SK-N-SH (cell line): ENCODE measurements at regions not wholly inside any gene's neighbourhood (a gene's known extent, or its start where the extent isn't known, plus 50 kb on each side); places are given as distances from the start of the nearest gene placed in this dataset.

ENCODE experiments used
- CTCF ChIA-PET: fragments of 300-600, 350-600 bp; formaldehyde crosslinking; extraction: SDS; loops from one replicate; lab custom pipeline; 2021; lab: Yijun Ruan, JAX
- POLR2A ChIA-PET: fragments of 350-600 bp; sonication (Branson Sonifier 250); formaldehyde crosslinking; extraction: SDS; loops from one replicate; lab custom pipeline; 2020; ENCODE audit warnings: antibody characterized with exemption, inconsistent platforms; lab: Yijun Ruan, JAX
- DNase-seq: peaks from one replicate; pipeline ENCODE4 v3.0.0; 2012
- H2AFZ ChIP-seq: fragments of 200-600 bp; sonication (generic); 2 replicates; pipeline ENCODE4 v1.8.1; 2016; ENCODE audit warnings: antibody characterized with exemption, mild to moderate bottlenecking, low read depth
- H3F3A ChIP-seq: fragments of 200-600 bp; sonication (generic); replicated peaks from 2 replicates; pipeline ENCODE3; 2016; ENCODE audit warnings: antibody characterized with exemption, mild to moderate bottlenecking; ENCODE audit not compliant: insufficient read depth
- H3K27ac ChIP-seq, 2 experiments: fragments of 200-500 bp in 1 of 2; fragments of 200-600 bp in 1 of 2; sonication (Bioruptor generic) in 1 of 2; sonication (generic), shearing (Covaris generic) in 1 of 2; 2 replicates each; pipeline versions ENCODE4 v1.5.1 to v1.6.1; 2014 to 2016; ENCODE audit warnings: low read depth in 2 of 2, inconsistent platforms in 1 of 2, low read length in 1 of 2, mild to moderate bottlenecking in 1 of 2, mixed read lengths in 1 of 2
- H3K27me3 ChIP-seq: fragments of 200-600 bp; sonication (generic), shearing (Covaris generic); 2 replicates; pipeline ENCODE4 v1.6.1; 2016; ENCODE audit warnings: mixed run types; ENCODE audit not compliant: insufficient read depth
- H3K36me3 ChIP-seq, 2 experiments: fragments of 200-500 bp in 1 of 2; fragments of 200-600 bp in 1 of 2; sonication (Bioruptor generic) in 1 of 2; sonication (generic) in 1 of 2; replicated peaks in 1 of 2; 2 replicates each; pipeline versions ENCODE3 to v1.5.1; 2014 to 2016; ENCODE audit warnings: low read length in 1 of 2, mild to moderate bottlenecking in 1 of 2; ENCODE audit not compliant: insufficient read depth in 2 of 2, control insufficient read depth in 1 of 2
- H3K4me1 ChIP-seq, 2 experiments: fragments of 200-500 bp in 1 of 2; fragments of 200-600 bp in 1 of 2; sonication (Bioruptor generic) in 1 of 2; sonication (generic), shearing (Covaris generic) in 1 of 2; 2 replicates each; pipeline versions ENCODE4 v1.5.1 to v1.6.1; 2014 to 2016; ENCODE audit warnings: low read depth in 1 of 2, low read length in 1 of 2, mixed run types in 1 of 2; ENCODE audit not compliant: insufficient read depth in 2 of 2, control insufficient read depth in 1 of 2
- H3K4me2 ChIP-seq: fragments of 200-600 bp; sonication (generic), shearing (Covaris generic); 2 replicates; pipeline ENCODE4 v1.6.1; 2017; ENCODE audit warnings: mixed run types
- H3K4me3 ChIP-seq, 2 experiments: fragments of 200-500 bp in 1 of 2; fragments of 200-600 bp in 1 of 2; sonication (Bioruptor generic) in 1 of 2; sonication (generic), shearing (Covaris generic) in 1 of 2; 2 replicates each; pipeline versions ENCODE4 v1.5.1 to v1.8.1; 2014 to 2016; ENCODE audit warnings: low read depth in 2 of 2, inconsistent platforms in 1 of 2, low read length in 1 of 2, mild to moderate bottlenecking in 1 of 2, mixed read lengths in 1 of 2, moderate library complexity in 1 of 2
- H3K79me2 ChIP-seq: fragments of 200-600 bp; sonication (generic); 2 replicates; pipeline ENCODE4 v1.8.1; 2017; ENCODE audit warnings: mild to moderate bottlenecking; ENCODE audit not compliant: insufficient read depth
- H3K9ac ChIP-seq: fragments of 200-600 bp; sonication (generic); 2 replicates; pipeline ENCODE4 v1.6.1; 2017; ENCODE audit warnings: mixed run types
- H3K9me2 ChIP-seq: fragments of 200-600 bp; sonication (generic); 2 replicates; pipeline ENCODE4 v1.6.1; 2017; ENCODE audit warnings: mixed run types
- H3K9me3 ChIP-seq: fragments of 200-600 bp; sonication (generic); 2 replicates; pipeline ENCODE4 v1.6.1; 2017; ENCODE audit warnings: mixed run types, mild to moderate bottlenecking, moderate library complexity
- H4K20me1 ChIP-seq: fragments of 200-600 bp; sonication (generic); 2 replicates; pipeline ENCODE4 v1.6.1; 2017; ENCODE audit warnings: mild to moderate bottlenecking, mixed run types; ENCODE audit not compliant: insufficient read depth
- CHD2 ChIP-seq: fragments of 150-350 bp; IDR thresholded peaks from 2 replicates; pipeline ENCODE4 v1.6.1; 2018; ENCODE audit warnings: low read length; ENCODE audit not compliant: partially characterized antibody
- CTCF ChIP-seq: fragments of 200-600 bp; sonication (generic); IDR thresholded peaks from 2 replicates; pipeline ENCODE4 v1.6.1; 2017; ENCODE audit warnings: antibody characterized with exemption, mild to moderate bottlenecking, moderate library complexity
- ELF1 ChIP-seq: IDR thresholded peaks from 2 replicates; pipeline ENCODE4 v1.4.0; 2012
- FOSL2 ChIP-seq: IDR thresholded peaks from 2 replicates; pipeline ENCODE4 v1.4.0; 2012; ENCODE audit warnings: low read depth, mild to moderate bottlenecking, moderate library complexity, borderline replicate concordance
- FOXJ3 ChIP-seq: sonication (generic); formaldehyde crosslinking; IDR thresholded peaks from 2 replicates; pipeline ENCODE4 v1.5.1; 2020; ENCODE audit warnings: mild to moderate bottlenecking, missing genetic modification reagents
- FOXM1 ChIP-seq: IDR thresholded peaks from 2 replicates; pipeline ENCODE4 v1.4.0; 2012; ENCODE audit warnings: low read depth, mild to moderate bottlenecking
- GATA2 ChIP-seq: sonication (generic); formaldehyde crosslinking; IDR thresholded peaks from 2 replicates; pipeline ENCODE4 v1.5.0; 2020; ENCODE audit warnings: mild to moderate bottlenecking, missing genetic modification reagents
- JUND ChIP-seq: IDR thresholded peaks from 2 replicates; pipeline ENCODE4 v1.4.0; 2012
- MXI1 ChIP-seq: IDR thresholded peaks from 2 replicates; pipeline ENCODE4 v1.6.1; 2012; ENCODE audit warnings: mild to moderate bottlenecking, low read depth, low read length, improper control_type of control experiment
- NFIC ChIP-seq: IDR thresholded peaks from 2 replicates; pipeline ENCODE4 v1.4.0; 2012; ENCODE audit warnings: borderline replicate concordance
- NRF1 ChIP-seq: IDR thresholded peaks from 2 replicates; pipeline ENCODE4 v1.6.1; 2012; ENCODE audit warnings: low read depth, mild to moderate bottlenecking, low read length
- POLR2AphosphoS5 ChIP-seq: IDR thresholded peaks from 2 replicates; pipeline ENCODE4 v1.6.1; 2012; ENCODE audit warnings: low read depth, low read length
- RAD21 ChIP-seq: IDR thresholded peaks from 2 replicates; pipeline ENCODE4 v1.6.1; 2012; ENCODE audit warnings: mild to moderate bottlenecking, low read length
- RCOR1 ChIP-seq: fragments of 150-350 bp; IDR thresholded peaks from 2 replicates; pipeline ENCODE4 v1.6.1; 2017; ENCODE audit warnings: antibody characterized with exemption, low read length
- REST ChIP-seq: IDR thresholded peaks from 2 replicates; pipeline ENCODE4 v1.6.1; 2012; ENCODE audit warnings: mild to moderate bottlenecking, low read depth, low read length, moderate library complexity
- RFX5 ChIP-seq: IDR thresholded peaks from 2 replicates; pipeline ENCODE4 v1.6.1; 2012; ENCODE audit warnings: mild to moderate bottlenecking, improper control_type of control experiment, low read length
- RXRA ChIP-seq: IDR thresholded peaks from 2 replicates; pipeline ENCODE4 v1.4.0; 2012; ENCODE audit warnings: low read depth, mild to moderate bottlenecking, borderline replicate concordance
- SMC3 ChIP-seq: IDR thresholded peaks from 2 replicates; pipeline ENCODE4 v1.6.1; 2012; ENCODE audit warnings: low read depth, low read length, improper control_type of control experiment
- TAF1 ChIP-seq: IDR thresholded peaks from 2 replicates; pipeline ENCODE4 v1.6.1; 2012; ENCODE audit warnings: low read depth, mild to moderate bottlenecking, low read length, moderate library complexity, borderline replicate concordance
- TEAD4 ChIP-seq: IDR thresholded peaks from 2 replicates; pipeline ENCODE4 v1.4.0; 2012; ENCODE audit warnings: mild to moderate bottlenecking, borderline replicate concordance; ENCODE audit not compliant: insufficient read depth
- USF1 ChIP-seq: IDR thresholded peaks from 2 replicates; pipeline ENCODE4 v1.4.0; 2012; ENCODE audit warnings: low read depth, borderline replicate concordance
- YY1 ChIP-seq: IDR thresholded peaks from 2 replicates; pipeline ENCODE4 v1.4.0; 2012; ENCODE audit warnings: low read depth, mild to moderate bottlenecking
- WGBS: methylation state at CpG from one replicate; pipeline ENCODE4 v1.1.6; 2017; ENCODE audit warnings: low lambda C conversion rate; 5-methylcytosine and 5-hydroxymethylcytosine counted together
- TF ChIP-seq, protein P1 (sequence below): IDR thresholded peaks from 2 replicates; pipeline ENCODE4 v1.4.0; 2012; ENCODE audit warnings: low read depth

DNA sequence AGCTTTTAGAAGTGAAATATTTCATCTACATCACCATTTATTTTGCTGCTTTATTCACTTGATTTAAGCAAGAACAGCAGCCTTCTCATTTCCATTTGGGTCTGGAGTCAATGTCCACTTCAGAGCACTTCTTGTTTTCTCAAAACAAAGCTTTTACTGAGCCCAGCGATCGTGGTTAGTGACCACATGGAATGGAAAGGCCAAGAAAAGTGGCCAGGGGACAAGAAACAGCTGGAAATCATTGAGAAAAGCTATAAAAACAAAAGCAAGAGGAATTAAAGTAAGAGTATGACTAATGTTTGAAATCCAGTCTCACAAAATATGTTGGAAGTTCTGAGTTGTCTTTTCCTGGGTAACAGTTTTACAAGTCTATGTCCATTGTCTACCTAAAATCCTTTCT is 328.4 kb upstream of the INTU start:
- H3K79me2 ChIP-seq: no peaks in the 10 kb centered on the region
- no peak overlapping the region for H3K4me2 ChIP-seq
- H3K27ac ChIP-seq: no peak overlapping the region
- peaks cover 5% of the 10 kb centered on the region; the same call in 1 of the 2 replicates for H3K9me3 ChIP-seq
- H3K27me3 ChIP-seq: no peaks in the 10 kb centered on the region
- H3K36me3 ChIP-seq: no peaks in the 10 kb centered on the region
- no peak overlapping the region for H2AFZ ChIP-seq
- no peaks in the 10 kb centered on the region for H3K9me2 ChIP-seq
- no peaks in the 10 kb centered on the region for H3K4me1 ChIP-seq
- no peak overlapping the region for H3K4me3 ChIP-seq
- CTCF ChIA-PET: interaction anchor here (1.2 kb wide), 1 partner anchor 21 kb away, joined by 3 read pairs; no protein-coding TSS in a partner anchor
- DNase-seq: no peak
- TF ChIP-seq GATA2 (CRISPR knock-in tag) (no peak), TEAD4 (no peak), FOXJ3 (CRISPR knock-in tag) (no peak), MXI1 (no peak), RFX5 (no peak), TAF1 (no peak), ELF1 (no peak), REST (no peak), RCOR1 (no peak), NRF1 (no peak), CHD2 (no peak), RXRA (no peak), YY1 (no peak), FOXM1 (no peak)
- no peaks in the 10 kb centered on the region for H4K20me1 ChIP-seq
- H3F3A ChIP-seq: no peaks in the 10 kb centered on the region
- WGBS: 7% methylated on average over 2 of the region's 2 CpGs
- no peak overlapping the region for H3K9ac ChIP-seq
- POLR2A ChIA-PET: no interaction called here

- TF ChIP-seq, protein P1, sequence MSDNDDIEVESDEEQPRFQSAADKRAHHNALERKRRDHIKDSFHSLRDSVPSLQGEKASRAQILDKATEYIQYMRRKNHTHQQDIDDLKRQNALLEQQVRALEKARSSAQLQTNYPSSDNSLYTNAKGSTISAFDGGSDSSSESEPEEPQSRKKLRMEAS: no peak
- TF ChIP-seq POLR2AphosphoS5 (no peak), ELF1 (no peak), JUND (no peak), USF1 (no peak), RXRA (no peak), TAF1 (no peak), FOSL2 (no peak), NFIC (no peak), RAD21 (no peak), NRF1 (no peak), CTCF (no peak), SMC3 (no peak), TEAD4 (no peak)
- H3K36me3 ChIP-seq: no peaks in the 10 kb centered on the region
- no peak overlapping the region for H3K27ac ChIP-seq
- H3K4me2 ChIP-seq: no peak overlapping the region
- POLR2A ChIA-PET: no interaction called here
- H3F3A ChIP-seq: no peaks in the 10 kb centered on the region
- no peaks in the 10 kb centered on the region for H3K9me2 ChIP-seq
- H3K27me3 ChIP-seq: no peaks in the 10 kb centered on the region
- no peak for DNase-seq
- no peak overlapping the region for H3K9ac ChIP-seq
- no peaks in the 10 kb centered on the region for H3K4me1 ChIP-seq
- no peaks in the 10 kb centered on the region for H4K20me1 ChIP-seq
- 28% methylated on average over 3 of the region's 3 CpGs for WGBS
- H2AFZ ChIP-seq: no peak overlapping the region
- H3K79me2 ChIP-seq: no peaks in the 10 kb centered on the region
- no peak overlapping the region for H3K4me3 ChIP-seq
- CTCF ChIA-PET: no interaction called here
- no peaks in the 10 kb centered on the region for H3K9me3 ChIP-seq
Observed at GRCh38 chr4:127307996-127308395, 324.8 kb upstream of the INTU start.
